K562 (cell line): ENCODE measurements at regions not wholly inside any gene's neighbourhood (a gene's known extent, or its start where the extent isn't known, plus 50 kb on each side); places are given as distances from the start of the nearest gene placed in this dataset.

Source experiments
- BCOR ChIP-seq: fragments of 450-650 bp; IDR thresholded peaks from 2 replicates; pipeline ENCODE4 v1.6.1; 2016
- CBFB ChIP-seq: sonication (generic); formaldehyde crosslinking; IDR thresholded peaks from 2 replicates; pipeline ENCODE4 v1.4.0; 2020; ENCODE audit warnings: mild to moderate bottlenecking, missing genetic modification reagents
- CBX8 ChIP-seq: fragments of 200-600 bp; sonication (generic); IDR thresholded peaks from 2 replicates; pipeline ENCODE4 v1.6.1; 2012; ENCODE audit warnings: borderline replicate concordance, mixed run types, low read depth, mild to moderate bottlenecking, moderate library complexity, mixed read lengths, low read length, control low read depth, inconsistent platforms; ENCODE audit not compliant: poor library complexity, severe bottlenecking; ENCODE audit errors: extremely low read depth
- CCAR2 ChIP-seq: fragments of 200-400 bp; formaldehyde crosslinking; IDR thresholded peaks from 2 replicates; pipeline ENCODE4 v1.6.1; 2017; ENCODE audit warnings: mild to moderate bottlenecking, low read depth, low read length
- CEBPG ChIP-seq, 3 experiments: fragments of 200-800 bp in 1 of 3; sonication (Bioruptor generic) in 1 of 3; sonication (generic) in 1 of 3; formaldehyde crosslinking in 1 of 3; IDR thresholded peaks in 2 of 3; conservative IDR thresholded peaks in 1 of 3; 2 replicates each; pipeline versions ENCODE4 v1.6.1 to v1.8.0; 2016 to 2022; ENCODE audit warnings: missing compliant biosample characterization in 2 of 3, missing genetic modification characterization in 2 of 3, mild to moderate bottlenecking in 1 of 3, missing genetic modification reagents in 1 of 3
- DMBX1 ChIP-seq: fragments of 250-450 bp; sonication (Bioruptor Pico); IDR thresholded peaks from 2 replicates; pipeline ENCODE4 v1.8.0; 2022; ENCODE audit warnings: inconsistent platforms, mild to moderate bottlenecking, moderate library complexity, borderline replicate concordance
- EP400 ChIP-seq: fragments of 450-650 bp; IDR thresholded peaks from 2 replicates; pipeline ENCODE4 v1.6.1; 2017; ENCODE audit warnings: antibody characterized with exemption, mild to moderate bottlenecking, moderate library complexity
- EZH2 ChIP-seq: IDR thresholded peaks from 2 replicates; pipeline ENCODE4 v1.6.1; 2012; ENCODE audit warnings: low read depth, mild to moderate bottlenecking, inconsistent platforms, low read length, borderline replicate concordance
- GATA2 ChIP-seq: sonication (generic); formaldehyde crosslinking; IDR thresholded peaks from 2 replicates; pipeline ENCODE4 v1.4.0; 2020; ENCODE audit warnings: mild to moderate bottlenecking, missing genetic modification reagents
- HCFC1 ChIP-seq: IDR thresholded peaks from 2 replicates; pipeline ENCODE4 v1.6.1; 2012; ENCODE audit warnings: low read depth, low read length, improper control_type of control experiment
- HDGF ChIP-seq: fragments of 450-650 bp; IDR thresholded peaks from 2 replicates; pipeline ENCODE4 v1.6.1; 2016
- KAT2B ChIP-seq: IDR thresholded peaks from one replicate; pipeline ENCODE4 v1.6.1; 2012; ENCODE audit warnings: low read depth, mild to moderate bottlenecking, control low read depth, inconsistent platforms, low read length, moderate library complexity
- KLF13 ChIP-seq: fragments of 450-650 bp; IDR thresholded peaks from 2 replicates; pipeline ENCODE4 v1.6.1; 2016; ENCODE audit warnings: missing genetic modification characterization, low read depth, mild to moderate bottlenecking, missing compliant biosample characterization, moderate library complexity, borderline replicate concordance
- MECOM ChIP-seq: fragments of 250-450 bp; sonication (Bioruptor Pico); IDR thresholded peaks from 2 replicates; pipeline ENCODE4 v1.8.0; 2022; ENCODE audit warnings: inconsistent platforms
- MLLT1 ChIP-seq, 2 experiments: fragments of 450-650 bp; IDR thresholded peaks; 2 replicates each; pipeline ENCODE4 v1.6.1; 2016
- NFE2L1 ChIP-seq: fragments of 450-650 bp; IDR thresholded peaks from 2 replicates; pipeline ENCODE4 v1.6.1; 2016; ENCODE audit warnings: missing genetic modification characterization, low read depth, mild to moderate bottlenecking, missing compliant biosample characterization, moderate library complexity, borderline replicate concordance
- PCBP1 ChIP-seq: fragments of 200-400 bp; formaldehyde crosslinking; IDR thresholded peaks from 2 replicates; pipeline ENCODE4 v1.6.1; 2018; ENCODE audit warnings: mild to moderate bottlenecking, low read depth, low read length; ENCODE audit not compliant: poor library complexity, severe bottlenecking
- PREB ChIP-seq: sonication (generic); formaldehyde crosslinking; IDR thresholded peaks from 2 replicates; pipeline ENCODE4 v1.8.1; 2023; ENCODE audit warnings: mild to moderate bottlenecking, missing genetic modification reagents
- PRPF4 ChIP-seq: fragments of 200-400 bp; formaldehyde crosslinking; IDR thresholded peaks from one replicate; pipeline ENCODE4 v1.6.1; 2017; ENCODE audit warnings: low read length, low read depth, mild to moderate bottlenecking; ENCODE audit not compliant: insufficient read depth, poor library complexity, severe bottlenecking
- RHOXF2B ChIP-seq: fragments of 250-450 bp; sonication (Bioruptor Pico); conservative IDR thresholded peaks from 2 replicates; pipeline ENCODE4 v1.5.1; 2021
- TCF7 ChIP-seq: sonication (generic); IDR thresholded peaks from 2 replicates; pipeline ENCODE4 v1.6.1; 2016; ENCODE audit warnings: antibody characterized with exemption, borderline replicate concordance
- TEAD1 ChIP-seq, 2 experiments: fragments of 450-650 bp in 1 of 2; sonication (generic) in 1 of 2; formaldehyde crosslinking; IDR thresholded peaks; 2 replicates each; pipeline versions ENCODE4 v1.4.0 to v1.8.0; 2020 to 2022; ENCODE audit warnings: mild to moderate bottlenecking in 2 of 2, missing genetic modification reagents in 1 of 2
- ZBED1 ChIP-seq: IDR thresholded peaks from 2 replicates; pipeline ENCODE4 v1.6.1; 2014
- ZBTB43 ChIP-seq: sonication (generic); formaldehyde crosslinking; IDR thresholded peaks from 2 replicates; pipeline ENCODE4 v1.8.0; 2023; ENCODE audit warnings: mild to moderate bottlenecking, missing genetic modification reagents
- ZNF239 ChIP-seq: fragments of 250-450 bp; sonication (Bioruptor Pico); IDR thresholded peaks from 2 replicates; pipeline ENCODE4 v1.4.0; 2020; ENCODE audit warnings: mild to moderate bottlenecking
- ZNF699 ChIP-seq: fragments of 250-450 bp; sonication (Bioruptor Pico); IDR thresholded peaks from 2 replicates; pipeline ENCODE4 v1.8.0; 2021; ENCODE audit warnings: mild to moderate bottlenecking, moderate library complexity; ENCODE audit not compliant: insufficient replicate concordance
- ZNF766 ChIP-seq: fragments of 200-800 bp; sonication (Bioruptor generic); conservative IDR thresholded peaks from 2 replicates; pipeline ENCODE4 v1.6.1; 2016; ENCODE audit warnings: missing genetic modification characterization, missing compliant biosample characterization
- ZNF77 ChIP-seq: fragments of 250-450 bp; sonication (Bioruptor Pico); IDR thresholded peaks from 2 replicates; pipeline ENCODE4 v1.5.0; 2020

- no peak for TF ChIP-seq ZBTB43 (CRISPR knock-in tag)
- no peak for TF ChIP-seq CBFB
- 0 out of 2 replicates have a peak, but pooled peaks have one; percentile 18 for TF ChIP-seq ZNF766 (CRISPR knock-in tag)
- 0 out of 2 replicates have a peak, but pooled peaks have one; percentile 37 for TF ChIP-seq EP400
- TF ChIP-seq ZBED1 = no peak
- no peak for TF ChIP-seq HCFC1
- TF ChIP-seq CEBPG (CRISPR knock-in tag; IDR thresholded peaks at IDR 0.05) = no peak
- TF ChIP-seq CEBPG (tag; conservative IDR thresholded peaks at IDR 0.05 in 1 of 2, IDR thresholded peaks at IDR 0.05 in 1 of 2) = peak; percentile 97 to 98
- no peak for TF ChIP-seq HDGF
- TF ChIP-seq ZNF239 (CRISPR knock-in tag) = peak; percentile 74
- TF ChIP-seq PREB (CRISPR knock-in tag) = no peak
- TF ChIP-seq MLLT1 (IDR thresholded peaks at IDR 0.05) = no peak
- TF ChIP-seq ZNF77 (CRISPR knock-in tag) = no peak
- no peak for TF ChIP-seq DMBX1 (CRISPR knock-in tag)
- TF ChIP-seq KLF13 = no peak
- TF ChIP-seq ZNF699 = no peak
- TF ChIP-seq PCBP1 = no peak
- no peak for TF ChIP-seq CCAR2
- TF ChIP-seq EZH2 = no peak
- no peak for TF ChIP-seq RHOXF2B (CRISPR knock-in tag)
- TF ChIP-seq MECOM = no peak; the same call in 1 of the 2 replicates
- no peak for TF ChIP-seq TCF7
- TF ChIP-seq GATA2 (CRISPR knock-in tag) = no peak
- no peak for TF ChIP-seq PRPF4
- no peak for TF ChIP-seq KAT2B
- no peak for TF ChIP-seq NFE2L1 (tag)
- TF ChIP-seq TEAD1 (CRISPR knock-in tag; IDR thresholded peaks at IDR 0.05) = no peak
- no peak for TF ChIP-seq BCOR
- TF ChIP-seq CBX8 = no peak
Observed at GRCh38 chr16:55981557-55981956, 106.4 kb upstream of the CES5A start (continued).
